GM18517 (cell line): ENCODE measurements at regions not wholly inside any gene's neighbourhood (a gene's known extent, or its start where the extent isn't known, plus 50 kb on each side); places are given as distances from the start of the nearest gene placed in this dataset.
"Not testable (repeated sequence)": the region's sequence is repeated elsewhere in the genome, so short reads cannot be mapped to it uniquely, and the experiment has no call there.

Experiments used
- ATAC-seq: cut with Tn5 transposase; IDR thresholded peaks from one replicate; pipeline ENCODE4 v1.9.1; 2021; ENCODE audit warnings: mild to moderate bottlenecking, moderate library complexity; ENCODE audit not compliant: unreplicated experiment

GRCh38 chr10:44278837-44279324 lies 106.0 kb downstream of the CXCL12 start:
- no peak for ATAC-seq

- ATAC-seq, result not testable (repeated sequence)
Measured at GRCh38 chr10:44268435-44268948, 116.4 kb downstream of the CXCL12 start.

- no peak for ATAC-seq
Measured at GRCh38 chr10:44267007-44267406, 117.9 kb downstream of the CXCL12 start.

- ATAC-seq, result no peak
Measured at GRCh38 chr10:44264244-44264643, 120.7 kb downstream of the CXCL12 start.

- ATAC-seq, result no peak
Measured at GRCh38 chr10:44263771-44264170, 121.1 kb downstream of the CXCL12 start.

DNA sequence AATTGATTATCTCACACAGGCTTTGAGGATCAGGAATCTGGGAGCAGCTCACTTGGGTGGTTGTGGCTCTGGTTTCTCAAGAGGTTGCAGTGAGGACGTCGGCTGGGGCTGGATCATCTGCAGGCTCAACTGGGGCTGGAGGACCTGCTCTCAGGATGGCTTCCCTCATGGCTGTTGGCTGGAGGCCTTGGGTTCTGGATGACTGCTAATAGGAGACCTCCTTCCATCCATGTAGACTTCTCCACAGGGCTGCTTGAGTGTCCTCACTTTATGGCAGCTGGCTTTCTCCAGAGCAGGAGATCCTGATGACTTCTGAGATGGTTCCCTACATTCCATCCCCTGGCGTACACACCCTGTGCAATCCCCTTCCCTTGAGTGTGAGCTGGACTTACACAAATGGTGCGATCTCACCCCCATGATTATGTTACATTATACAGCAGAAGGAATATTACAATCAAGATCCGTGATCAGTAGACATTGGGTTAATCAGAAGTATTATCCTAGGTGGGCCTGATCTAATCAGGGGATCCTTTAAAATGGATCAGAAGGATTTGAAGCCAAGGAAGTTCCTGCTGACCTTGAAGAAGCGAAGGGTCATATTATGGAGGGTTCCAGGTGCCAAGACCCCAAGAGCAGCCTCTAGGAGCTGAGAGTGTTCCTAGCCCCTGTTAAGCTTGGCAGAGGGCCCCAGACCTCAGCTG lies 122.2 kb downstream of the CXCL12 start:
- ATAC-seq, result no peak

- ATAC-seq, result no peak
Measured at GRCh38 chr10:44261710-44262455, 123.0 kb downstream of the CXCL12 start.

- no peak for ATAC-seq
Measured at GRCh38 chr10:44261296-44261695, 123.6 kb downstream of the CXCL12 start.

GRCh38 chr10:44260286-44260928 lies 124.5 kb downstream of the CXCL12 start:
- no peak for ATAC-seq

GRCh38 chr10:44259090-44259874 lies 125.6 kb downstream of the CXCL12 start:
- ATAC-seq, result no peak

- ATAC-seq, result no peak
Measured at GRCh38 chr10:44258460-44259089, 126.3 kb downstream of the CXCL12 start.

GRCh38 chr10:44258019-44258418 lies 126.9 kb downstream of the CXCL12 start:
- ATAC-seq, result no peak

DNA sequence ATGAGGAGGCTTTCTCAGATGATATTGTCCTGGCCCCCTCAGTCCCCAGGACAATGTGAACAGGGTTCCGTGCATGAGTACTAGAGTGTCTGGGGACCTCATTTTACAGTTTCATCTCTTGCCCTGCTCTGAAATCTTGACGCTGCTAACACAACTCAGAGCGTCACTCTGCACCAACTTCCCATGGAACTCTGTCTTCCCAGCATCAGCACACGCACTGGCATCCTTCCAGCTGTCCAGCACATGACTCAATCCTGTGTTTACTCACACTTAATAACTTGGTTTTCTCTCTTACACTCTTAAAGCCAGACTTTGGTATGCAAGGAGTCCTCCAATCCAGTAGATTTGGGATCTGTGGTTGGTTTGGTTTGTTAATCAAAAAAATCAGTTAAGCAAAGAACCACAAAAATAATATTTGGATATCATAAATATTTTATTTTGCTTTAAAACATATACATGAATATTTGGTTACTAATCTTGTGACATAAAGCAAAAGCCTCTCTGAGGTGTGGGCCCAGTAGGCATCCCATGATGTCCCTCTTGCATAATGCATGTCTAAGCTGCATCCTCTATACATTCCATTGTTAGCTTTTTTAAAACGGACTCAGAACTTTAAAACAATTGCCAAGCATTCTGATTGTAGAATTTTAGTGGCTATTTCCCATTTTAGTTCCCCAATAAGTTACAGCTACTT lies 131.0 kb downstream of the CXCL12 start:
- no peak for ATAC-seq

DNA sequence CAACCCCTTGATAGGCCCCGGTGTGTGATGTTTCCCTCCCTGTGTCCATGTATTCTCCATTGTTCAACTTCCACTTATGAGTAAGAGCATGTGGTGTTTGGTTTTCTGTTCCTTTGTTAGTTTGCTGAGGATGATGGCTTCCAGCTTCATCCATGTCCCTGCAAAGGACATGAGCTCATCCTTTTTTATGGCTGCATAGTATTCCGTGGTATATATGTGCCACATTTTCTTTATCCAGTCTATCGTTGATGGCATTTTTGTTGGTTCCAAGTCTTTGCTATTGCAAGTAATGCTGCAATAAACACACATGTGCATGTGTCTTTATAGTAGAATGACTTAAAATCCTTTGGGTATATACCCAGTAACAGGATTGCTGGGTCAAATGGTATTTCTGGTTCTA lies 132.3 kb downstream of the CXCL12 start:
- ATAC-seq, result not testable (repeated sequence)

DNA sequence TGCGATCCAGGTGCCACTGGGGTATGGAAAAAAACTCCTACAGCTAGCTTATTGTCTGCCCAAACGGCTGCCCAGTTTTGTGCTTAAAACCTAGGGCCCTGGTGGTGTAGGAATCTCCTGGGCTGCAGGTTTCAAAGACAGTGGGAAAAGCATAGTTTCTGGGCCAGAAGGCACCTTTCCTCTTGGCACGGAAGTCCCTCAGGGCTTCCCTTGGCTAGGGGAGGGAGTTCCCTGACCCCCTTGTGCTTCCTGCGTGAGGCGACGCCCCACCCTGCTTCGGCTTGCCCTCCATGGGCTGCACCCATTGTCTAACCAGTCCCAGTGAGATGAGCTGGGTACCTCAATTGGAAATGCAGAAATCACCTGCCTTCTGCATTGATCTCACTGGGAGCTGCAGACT lies 135.0 kb downstream of the CXCL12 start:
- ATAC-seq, result not testable (repeated sequence)

GRCh38 chr10:44249490-44249889 lies 135.4 kb downstream of the CXCL12 start:
- no peak for ATAC-seq

GRCh38 chr10:44246700-44247099 lies 138.2 kb downstream of the CXCL12 start:
- not testable (repeated sequence) for ATAC-seq

DNA sequence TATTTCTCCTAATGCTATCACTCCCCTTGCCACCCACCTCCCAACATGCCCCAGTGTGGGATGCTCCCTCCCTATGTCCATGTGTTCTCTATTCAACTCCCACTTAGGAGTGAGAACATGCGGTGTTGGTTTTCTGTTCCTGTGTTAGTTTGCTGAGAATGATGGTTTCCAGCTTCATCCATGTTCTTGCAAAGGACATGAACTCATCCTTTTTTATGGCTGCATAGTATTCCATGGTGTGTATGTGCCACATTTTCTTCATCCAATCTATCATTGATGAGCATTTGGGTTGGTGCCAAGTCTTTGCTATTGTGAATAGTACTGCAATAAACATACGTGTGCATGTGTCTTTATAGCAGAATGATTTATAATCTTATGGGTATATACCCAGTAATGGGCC lies 138.6 kb downstream of the CXCL12 start:
- ATAC-seq, result not testable (repeated sequence)

GRCh38 chr10:44245601-44245938 lies 139.3 kb downstream of the CXCL12 start:
- ATAC-seq, result no peak
